OCI-LY7 (cell line): ENCODE measurements at regions not wholly inside any gene's neighbourhood (a gene's known extent, or its start where the extent isn't known, plus 50 kb on each side); places are given as distances from the start of the nearest gene placed in this dataset.

Source experiments
- BruUV-seq: library from RNA; stranded (reverse); fragments of 400-500 nt; replicated peaks from 2 replicates; lab custom pipeline; 2021; lab: Mats Ljungman, UMichigan
- CTCF ChIA-PET: fragments of 300-600 bp; sonication (Branson Sonifier 250); formaldehyde crosslinking; loops from one replicate; lab custom pipeline; 2022; ENCODE audit warnings: antibody characterized with exemption; ENCODE audit not compliant: unreplicated experiment; lab: Charles Lee
- POLR2A ChIA-PET: fragments of 300-600 bp; sonication (Branson Sonifier 250); formaldehyde crosslinking; loops from one replicate; lab custom pipeline; 2022; ENCODE audit warnings: antibody characterized with exemption; lab: Charles Lee
- DNase-seq: peaks from one replicate; pipeline ENCODE4 v3.0.0-alpha.2; 2015; ENCODE audit warnings: low spot score
- H2AFZ ChIP-seq: fragments of 200-600 bp; sonication (generic), shearing (Covaris generic); 2 replicates; pipeline ENCODE4 v1.6.1; 2014; ENCODE audit warnings: mild to moderate bottlenecking, antibody characterized with exemption, low read length, moderate library complexity
- H3K27ac ChIP-seq: fragments of 200-600 bp; sonication (generic); 2 replicates; pipeline ENCODE4 v1.5.1; 2014; ENCODE audit warnings: mixed run types, low read depth, mild to moderate bottlenecking, moderate library complexity, low read length, inconsistent platforms; ENCODE audit not compliant: poor library complexity, severe bottlenecking
- H3K36me3 ChIP-seq: fragments of 200-600 bp; sonication (generic); 2 replicates; pipeline ENCODE4 v1.6.1; 2014; ENCODE audit warnings: mild to moderate bottlenecking, antibody characterized with exemption, low read length, moderate library complexity, mixed read lengths; ENCODE audit not compliant: insufficient read depth
- H3K4me1 ChIP-seq: fragments of 200-600 bp; sonication (generic); 2 replicates; pipeline ENCODE4 v1.5.1; 2014; ENCODE audit warnings: mild to moderate bottlenecking, low read length; ENCODE audit not compliant: insufficient read depth, poor library complexity, severe bottlenecking
- H3K4me2 ChIP-seq: fragments of 200-600 bp; sonication (generic); 2 replicates; pipeline ENCODE4 v1.6.1; 2014; ENCODE audit warnings: mild to moderate bottlenecking, low read length
- H3K4me3 ChIP-seq: fragments of 200-600 bp; sonication (generic); 2 replicates; pipeline ENCODE4 v1.5.1; 2014; ENCODE audit warnings: mild to moderate bottlenecking, low read depth, low read length; ENCODE audit not compliant: poor library complexity, severe bottlenecking
- H3K79me2 ChIP-seq: fragments of 200-600 bp; sonication (generic); 2 replicates; pipeline ENCODE4 v1.6.1; 2016; ENCODE audit warnings: low read depth, mild to moderate bottlenecking, low read length, moderate library complexity, mixed read lengths; ENCODE audit not compliant: insufficient read depth
- H3K9me2 ChIP-seq: fragments of 200-600 bp; sonication (generic); 2 replicates; pipeline ENCODE4 v1.6.1; 2016; ENCODE audit warnings: mild to moderate bottlenecking, low read length, mixed read lengths; ENCODE audit not compliant: insufficient read depth
- H3K9me3 ChIP-seq: fragments of 200-600 bp; sonication (generic); 2 replicates; pipeline ENCODE4 v1.6.1; 2014; ENCODE audit warnings: mild to moderate bottlenecking, mixed run types, low read length, mixed read lengths
- H4K20me1 ChIP-seq: fragments of 200-600 bp; sonication (generic); 2 replicates; pipeline ENCODE4 v1.6.1; 2014; ENCODE audit warnings: mild to moderate bottlenecking, antibody characterized with exemption, low read length, moderate library complexity, mixed read lengths; ENCODE audit not compliant: insufficient read depth
- EZH2phosphoT487 ChIP-seq: fragments of 200-600 bp; sonication (generic); IDR thresholded peaks from 2 replicates; pipeline ENCODE4 v1.6.1; 2018; ENCODE audit warnings: low read depth, borderline replicate concordance, mild to moderate bottlenecking, mixed run types, antibody characterized with exemption, low read length, moderate library complexity, mixed read lengths
- intact Hi-C: fragments of 100-400 bp; cut with micrococcal nuclease; formaldehyde crosslinking; loops from one replicate; pipeline ENCODE4 v1.10.0; 2022; ENCODE audit not compliant: unreplicated experiment
- TF ChIP-seq, protein P1 (sequence below): fragments of 200-600 bp; sonication (generic); conservative IDR thresholded peaks from 2 replicates; pipeline ENCODE4 v1.5.1; 2014; ENCODE audit warnings: mild to moderate bottlenecking, antibody characterized with exemption, low read length, moderate library complexity, mixed read lengths

DNA sequence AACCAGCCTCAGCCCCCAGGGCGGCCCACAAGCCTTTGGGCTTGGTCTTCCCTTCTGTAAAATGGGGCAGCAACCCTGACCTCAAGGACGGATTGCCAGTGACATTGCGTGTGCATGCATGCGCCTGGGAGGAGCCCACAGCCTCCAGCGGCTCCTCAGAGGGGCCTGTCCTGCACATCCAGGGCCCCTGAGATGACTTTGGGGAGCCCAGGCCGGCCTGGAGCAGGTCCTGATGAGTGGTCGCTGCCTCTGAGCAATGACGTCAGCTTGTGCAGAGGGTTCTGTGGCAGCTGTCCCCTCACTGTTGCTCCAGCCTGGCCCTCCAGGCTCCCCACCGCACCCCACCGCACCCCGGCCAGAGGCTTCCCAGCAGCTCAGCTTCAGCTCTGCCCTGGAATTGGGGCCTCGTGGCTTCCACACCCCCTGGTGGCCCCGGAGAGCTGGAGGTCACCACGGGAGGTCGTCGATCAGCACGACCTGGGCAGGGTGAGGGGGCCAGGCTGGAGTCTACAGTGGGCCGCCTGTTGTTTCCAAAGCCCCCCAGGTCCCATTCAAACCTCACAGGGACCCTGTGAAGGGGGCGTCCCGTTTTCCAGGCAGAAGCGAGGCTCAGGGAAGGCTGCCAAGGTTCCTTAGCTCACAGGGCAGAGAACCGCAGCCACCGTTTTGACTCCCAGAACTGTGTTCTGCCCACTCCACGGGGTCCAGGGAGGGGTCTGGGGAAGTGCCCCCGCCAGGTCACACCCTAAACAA is 341.8 kb downstream of the SEC14L1 start:
- Histone ChIP-seq H3K9me2 (no peaks in the 10 kb centered on the region), H3K79me2 (peaks cover 69% of the 10 kb centered on the region), H3K9me3 (peaks cover 4% of the 10 kb centered on the region; the same call in 1 of the 2 replicates), H3K4me2 (no peak overlapping the region), H2AFZ (no peak overlapping the region), H4K20me1 (no peaks in the 10 kb centered on the region), H3K4me1 (peaks cover 28% of the 10 kb centered on the region), H3K27ac (no peak overlapping the region), H3K4me3 (no peak overlapping the region), H3K36me3 (peaks cover 94% of the 10 kb centered on the region)
- intact Hi-C loops: no loop called here
- no peak for DNase-seq
- ChIA-PET CTCF (no interaction called here), POLR2A (no interaction called here)
- TF ChIP-seq, protein P1, sequence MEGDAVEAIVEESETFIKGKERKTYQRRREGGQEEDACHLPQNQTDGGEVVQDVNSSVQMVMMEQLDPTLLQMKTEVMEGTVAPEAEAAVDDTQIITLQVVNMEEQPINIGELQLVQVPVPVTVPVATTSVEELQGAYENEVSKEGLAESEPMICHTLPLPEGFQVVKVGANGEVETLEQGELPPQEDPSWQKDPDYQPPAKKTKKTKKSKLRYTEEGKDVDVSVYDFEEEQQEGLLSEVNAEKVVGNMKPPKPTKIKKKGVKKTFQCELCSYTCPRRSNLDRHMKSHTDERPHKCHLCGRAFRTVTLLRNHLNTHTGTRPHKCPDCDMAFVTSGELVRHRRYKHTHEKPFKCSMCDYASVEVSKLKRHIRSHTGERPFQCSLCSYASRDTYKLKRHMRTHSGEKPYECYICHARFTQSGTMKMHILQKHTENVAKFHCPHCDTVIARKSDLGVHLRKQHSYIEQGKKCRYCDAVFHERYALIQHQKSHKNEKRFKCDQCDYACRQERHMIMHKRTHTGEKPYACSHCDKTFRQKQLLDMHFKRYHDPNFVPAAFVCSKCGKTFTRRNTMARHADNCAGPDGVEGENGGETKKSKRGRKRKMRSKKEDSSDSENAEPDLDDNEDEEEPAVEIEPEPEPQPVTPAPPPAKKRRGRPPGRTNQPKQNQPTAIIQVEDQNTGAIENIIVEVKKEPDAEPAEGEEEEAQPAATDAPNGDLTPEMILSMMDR: no peak
- no peak for TF ChIP-seq EZH2phosphoT487
- no TSS peak for BruUV-seq

DNA sequence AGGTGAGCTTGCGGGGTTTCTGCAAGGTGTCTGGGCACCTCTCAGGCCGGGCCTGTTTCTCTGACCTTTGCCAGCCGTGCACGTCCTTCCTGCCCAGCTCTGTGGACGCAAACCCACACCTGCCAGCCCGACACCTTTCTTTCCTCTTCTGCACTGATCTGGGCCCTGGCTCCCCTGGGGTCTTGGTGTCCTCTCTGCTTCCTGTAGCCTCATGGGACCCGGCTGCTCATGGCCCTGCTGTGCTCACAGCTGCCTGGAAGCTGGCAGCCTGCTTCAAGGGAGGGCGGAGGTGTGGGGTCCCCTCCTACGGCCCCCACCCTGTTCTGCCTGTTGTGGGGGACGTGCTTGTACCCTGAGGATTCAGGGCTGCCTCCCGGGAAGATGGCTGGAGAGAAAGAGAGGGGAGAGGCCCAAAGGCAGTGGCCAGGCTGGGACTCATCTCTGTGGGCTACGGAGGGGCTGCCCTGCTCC is 342.4 kb downstream of the SEC14L1 start:
- Histone ChIP-seq H3K79me2 (peaks cover 63% of the 10 kb centered on the region), H3K27ac (no peak overlapping the region), H3K36me3 (peaks cover 94% of the 10 kb centered on the region), H3K4me1 (peaks cover 22% of the 10 kb centered on the region), H4K20me1 (no peaks in the 10 kb centered on the region), H2AFZ (no peak overlapping the region), H3K4me2 (no peak overlapping the region), H3K9me3 (peaks cover 4% of the 10 kb centered on the region; the same call in 1 of the 2 replicates), H3K4me3 (no peak overlapping the region), H3K9me2 (no peaks in the 10 kb centered on the region)
- DNase-seq: no peak
- TF ChIP-seq EZH2phosphoT487: no peak
- TF ChIP-seq, protein P1: no peak
- CTCF ChIA-PET: no interaction called here
- no TSS peak for BruUV-seq
- POLR2A ChIA-PET: interaction anchor here (0.5 kb wide), 1 partner anchor 19 kb away, joined by 3 read pairs; no protein-coding TSS in a partner anchor
- intact Hi-C loops: no loop called here

DNA sequence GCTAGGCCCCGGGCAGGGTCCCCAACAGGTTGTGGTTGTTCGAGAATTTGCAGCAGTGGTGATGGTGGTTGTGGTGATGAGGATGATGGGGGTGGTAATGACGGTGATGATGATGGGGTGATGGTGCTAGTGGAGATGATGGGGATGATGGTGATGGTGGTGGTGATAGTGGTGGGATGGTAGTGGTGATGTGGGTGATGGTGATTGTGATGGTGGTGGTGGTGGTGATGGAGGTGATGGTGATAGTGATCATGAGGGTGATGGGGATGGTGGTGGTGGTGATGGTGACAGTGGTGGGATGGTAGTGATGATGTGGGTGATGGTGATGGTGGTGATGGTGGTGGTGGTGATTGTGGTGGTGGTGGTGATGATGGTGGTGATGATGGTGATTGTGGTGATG is 343.3 kb downstream of the SEC14L1 start:
- POLR2A ChIA-PET: no interaction called here
- peaks cover 12% of the 10 kb centered on the region for H3K4me1 ChIP-seq
- H3K79me2 ChIP-seq: peaks cover 53% of the 10 kb centered on the region
- H3K4me3 ChIP-seq: no peak overlapping the region
- H3K9me2 ChIP-seq: no peaks in the 10 kb centered on the region
- no peaks in the 10 kb centered on the region for H4K20me1 ChIP-seq
- H3K27ac ChIP-seq: no peak overlapping the region
- H3K9me3 ChIP-seq: peaks cover 4% of the 10 kb centered on the region; the same call in 1 of the 2 replicates
- no peak for DNase-seq
- TF ChIP-seq, protein P1: no peak
- TF ChIP-seq EZH2phosphoT487: no peak
- no TSS peak for BruUV-seq
- H2AFZ ChIP-seq: no peak overlapping the region
- H3K36me3 ChIP-seq: peaks cover 96% of the 10 kb centered on the region
- H3K4me2 ChIP-seq: no peak overlapping the region
- intact Hi-C loops: no loop called here
- CTCF ChIA-PET: no interaction called here
